RWPE1 (cell line): ENCODE measurements at regions not wholly inside any gene's neighbourhood (a gene's known extent, or its start where the extent isn't known, plus 50 kb on each side); places are given as distances from the start of the nearest gene placed in this dataset.

ENCODE experiments used
- CTCF ChIA-PET: fragments of 350-600 bp; sonication (Branson Sonifier 250); formaldehyde crosslinking; extraction: SDS; loops from one replicate; lab custom pipeline; 2021; lab: Yijun Ruan, JAX
- POLR2A ChIA-PET: fragments of 400-600 bp; formaldehyde crosslinking; extraction: SDS; loops from one replicate; lab custom pipeline; 2020; ENCODE audit warnings: antibody characterized with exemption; ENCODE audit not compliant: low non-redundant PET; lab: Yijun Ruan, JAX
- DNase-seq: peaks from one replicate; pipeline ENCODE4 v3.0.0; 2012; ENCODE audit warnings: low spot score
- H3K27ac ChIP-seq: fragments of 450-650 bp; 2 replicates; pipeline ENCODE4 v1.5.1; 2017
- TF ChIP-seq, protein P1 (sequence below): fragments of 450-650 bp; conservative IDR thresholded peaks from 2 replicates; pipeline ENCODE4 v1.5.1; 2017; ENCODE audit warnings: low read depth, mild to moderate bottlenecking

DNA sequence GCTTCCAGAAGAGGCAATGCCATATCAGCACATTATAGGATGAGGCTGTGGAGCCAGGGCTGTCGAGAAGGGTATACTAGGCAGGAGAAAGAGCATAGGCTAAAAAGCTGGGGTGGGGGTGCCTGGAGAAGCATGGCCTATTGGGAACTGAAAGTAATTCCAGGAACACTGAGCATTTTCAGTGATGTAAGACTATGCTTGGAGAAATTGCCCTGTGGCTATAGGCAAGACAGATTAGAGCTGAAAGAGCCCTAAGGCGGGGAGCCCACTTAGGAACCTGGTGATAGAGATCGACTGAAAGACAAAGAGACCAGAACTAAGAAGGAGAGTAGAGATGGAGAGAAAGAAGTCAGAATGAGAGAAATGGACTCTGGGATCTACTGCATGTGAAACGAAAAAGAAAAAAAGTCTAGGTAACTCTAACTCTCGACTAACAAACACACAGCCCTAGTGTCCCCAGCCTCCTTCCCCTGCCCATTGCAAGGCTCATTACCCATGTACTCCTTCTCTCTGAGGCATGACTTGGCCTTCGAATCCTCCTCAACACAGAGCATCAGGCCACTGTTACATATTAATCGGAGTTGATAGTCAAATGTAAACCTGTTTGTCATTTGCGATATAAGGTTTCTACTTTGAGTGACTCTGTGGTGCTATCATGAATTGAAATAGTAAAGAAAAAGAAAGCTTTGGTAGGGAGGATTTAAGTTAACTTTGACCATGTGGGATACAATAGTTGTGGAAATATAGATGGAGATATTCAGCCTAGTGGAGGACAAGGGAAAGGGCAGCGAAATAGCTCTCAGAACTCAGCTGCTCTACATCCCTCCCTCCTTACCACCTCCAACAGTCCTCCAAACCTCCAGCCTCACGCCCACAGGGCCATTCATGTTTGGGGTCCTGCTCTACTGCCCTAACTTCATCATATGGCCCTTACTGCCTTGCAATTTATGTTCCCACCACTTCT lies 52.3 kb upstream of the BMAL1 start:
- H3K27ac ChIP-seq = no peak overlapping the region
- DNase-seq = no peak
- CTCF ChIA-PET = interaction anchor here (0.7 kb wide), 1 partner anchor 28 kb away, joined by 7 read pairs; no protein-coding TSS in a partner anchor
- TF ChIP-seq, protein P1, sequence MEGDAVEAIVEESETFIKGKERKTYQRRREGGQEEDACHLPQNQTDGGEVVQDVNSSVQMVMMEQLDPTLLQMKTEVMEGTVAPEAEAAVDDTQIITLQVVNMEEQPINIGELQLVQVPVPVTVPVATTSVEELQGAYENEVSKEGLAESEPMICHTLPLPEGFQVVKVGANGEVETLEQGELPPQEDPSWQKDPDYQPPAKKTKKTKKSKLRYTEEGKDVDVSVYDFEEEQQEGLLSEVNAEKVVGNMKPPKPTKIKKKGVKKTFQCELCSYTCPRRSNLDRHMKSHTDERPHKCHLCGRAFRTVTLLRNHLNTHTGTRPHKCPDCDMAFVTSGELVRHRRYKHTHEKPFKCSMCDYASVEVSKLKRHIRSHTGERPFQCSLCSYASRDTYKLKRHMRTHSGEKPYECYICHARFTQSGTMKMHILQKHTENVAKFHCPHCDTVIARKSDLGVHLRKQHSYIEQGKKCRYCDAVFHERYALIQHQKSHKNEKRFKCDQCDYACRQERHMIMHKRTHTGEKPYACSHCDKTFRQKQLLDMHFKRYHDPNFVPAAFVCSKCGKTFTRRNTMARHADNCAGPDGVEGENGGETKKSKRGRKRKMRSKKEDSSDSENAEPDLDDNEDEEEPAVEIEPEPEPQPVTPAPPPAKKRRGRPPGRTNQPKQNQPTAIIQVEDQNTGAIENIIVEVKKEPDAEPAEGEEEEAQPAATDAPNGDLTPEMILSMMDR = no peak
- POLR2A ChIA-PET = no interaction called here

DNA sequence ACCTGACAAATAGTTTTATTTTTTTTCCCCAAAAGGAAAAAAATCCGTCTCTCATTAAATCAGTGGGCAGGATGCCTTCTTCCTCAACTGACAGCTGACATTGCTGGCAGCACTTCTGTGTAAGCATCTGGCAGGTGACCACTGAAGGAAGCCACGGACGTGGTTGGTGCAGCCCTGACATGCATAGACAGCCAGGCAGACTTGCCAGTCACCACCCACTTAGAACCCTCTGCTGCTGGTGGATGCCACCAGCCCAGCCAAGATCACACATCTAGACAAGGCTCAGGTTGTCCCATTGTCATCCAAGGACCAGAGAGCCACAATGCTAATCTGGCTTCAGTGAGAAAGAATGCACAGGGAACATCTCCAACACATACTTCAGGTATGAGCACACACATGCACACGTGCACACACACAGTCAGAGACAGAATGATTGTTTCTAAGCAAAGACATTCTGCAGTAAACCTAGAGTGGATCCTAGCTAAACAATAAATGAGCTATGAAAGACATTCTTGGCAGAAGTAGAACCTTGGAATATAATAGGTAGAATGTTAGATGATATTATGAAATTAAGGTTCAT lies 49.8 kb upstream of the BMAL1 start:
- TF ChIP-seq, protein P1 = no peak
- 0 out of 2 replicates have a peak overlapping the region, but pooled peaks have one; percentile 32 for H3K27ac ChIP-seq
- no peak for DNase-seq
- ChIA-PET CTCF (no interaction called here), POLR2A (no interaction called here)
